DND-41 (cell line): ENCODE measurements at regions not wholly inside any gene's neighbourhood (a gene's known extent, or its start where the extent isn't known, plus 50 kb on each side); places are given as distances from the start of the nearest gene placed in this dataset.

Source experiments
- EZH2 ChIP-seq: IDR thresholded peaks from 3 replicates; pipeline ENCODE4 v1.6.1; 2012; ENCODE audit warnings: borderline replicate concordance, low read depth, mild to moderate bottlenecking, moderate library complexity, low read length, inconsistent platforms; ENCODE audit not compliant: severe bottlenecking
- TF ChIP-seq, protein P1 (sequence below): IDR thresholded peaks from 2 replicates; pipeline ENCODE4 v1.5.1; 2012; ENCODE audit warnings: borderline replicate concordance, low read length, moderate library complexity, mild to moderate bottlenecking; ENCODE audit not compliant: poor library complexity, severe bottlenecking; ENCODE audit errors: extremely low read depth

DNA sequence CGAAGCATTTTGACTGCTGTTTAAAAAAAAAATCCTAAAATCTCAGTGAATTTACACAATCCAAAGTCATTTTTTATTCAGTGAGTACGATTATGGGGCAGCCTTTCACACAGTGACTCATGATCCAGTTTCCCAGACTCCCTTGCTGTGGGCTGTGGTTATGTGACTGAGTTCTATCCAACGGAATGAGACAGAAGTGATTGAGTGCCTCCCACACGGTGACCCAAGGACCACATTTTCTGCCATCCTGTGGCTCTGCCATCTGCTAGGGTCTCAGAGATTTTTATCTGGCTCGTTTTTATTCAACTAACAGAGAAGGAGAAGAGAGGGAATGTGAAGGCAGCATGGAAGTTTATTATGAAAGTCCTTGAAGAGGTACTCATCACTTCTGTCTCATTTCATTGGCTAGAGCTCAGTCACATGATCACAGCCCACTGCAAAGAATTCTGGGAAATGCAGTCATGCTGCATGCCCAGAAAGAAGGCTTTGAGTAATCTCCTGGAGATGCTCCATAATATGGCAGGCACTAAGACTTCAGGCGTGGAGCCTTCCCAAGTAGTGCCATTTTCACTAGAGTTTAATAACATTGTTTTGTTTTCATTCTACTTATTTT lies 999.4 kb downstream of the UQCRFS1 start:
- TF ChIP-seq, protein P1, sequence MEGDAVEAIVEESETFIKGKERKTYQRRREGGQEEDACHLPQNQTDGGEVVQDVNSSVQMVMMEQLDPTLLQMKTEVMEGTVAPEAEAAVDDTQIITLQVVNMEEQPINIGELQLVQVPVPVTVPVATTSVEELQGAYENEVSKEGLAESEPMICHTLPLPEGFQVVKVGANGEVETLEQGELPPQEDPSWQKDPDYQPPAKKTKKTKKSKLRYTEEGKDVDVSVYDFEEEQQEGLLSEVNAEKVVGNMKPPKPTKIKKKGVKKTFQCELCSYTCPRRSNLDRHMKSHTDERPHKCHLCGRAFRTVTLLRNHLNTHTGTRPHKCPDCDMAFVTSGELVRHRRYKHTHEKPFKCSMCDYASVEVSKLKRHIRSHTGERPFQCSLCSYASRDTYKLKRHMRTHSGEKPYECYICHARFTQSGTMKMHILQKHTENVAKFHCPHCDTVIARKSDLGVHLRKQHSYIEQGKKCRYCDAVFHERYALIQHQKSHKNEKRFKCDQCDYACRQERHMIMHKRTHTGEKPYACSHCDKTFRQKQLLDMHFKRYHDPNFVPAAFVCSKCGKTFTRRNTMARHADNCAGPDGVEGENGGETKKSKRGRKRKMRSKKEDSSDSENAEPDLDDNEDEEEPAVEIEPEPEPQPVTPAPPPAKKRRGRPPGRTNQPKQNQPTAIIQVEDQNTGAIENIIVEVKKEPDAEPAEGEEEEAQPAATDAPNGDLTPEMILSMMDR, result no peak
- TF ChIP-seq EZH2, result no peak
